ENCODE measurements at regions not wholly inside any gene's neighbourhood (a gene's known extent, or its start where the extent isn't known, plus 50 kb on each side); places are given as distances from the start of the nearest gene placed in this dataset.

DNA sequence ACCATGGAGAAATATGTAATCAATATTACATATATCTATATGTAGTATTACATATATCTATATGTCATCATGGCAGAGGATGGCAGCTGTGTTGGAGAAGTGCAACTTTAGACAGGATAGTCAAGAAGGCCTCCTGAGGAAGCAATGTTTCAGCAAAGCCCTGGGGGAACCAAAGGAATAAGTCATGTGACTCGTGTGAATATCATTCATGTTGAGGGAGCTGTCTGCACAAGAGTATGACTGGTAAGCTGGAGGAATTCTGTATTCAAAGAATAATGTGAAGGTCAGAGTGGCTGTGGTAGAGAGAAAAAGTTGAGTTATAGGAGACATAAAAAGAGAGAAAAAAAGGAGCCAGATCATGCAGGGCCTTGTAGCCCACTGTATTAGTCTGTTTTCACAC lies 92.9 kb upstream of the EDNRA start:
- no peaks in the 10 kb centered on the region for H3K79me2 ChIP-seq
- no peaks in the 10 kb centered on the region for H3K27me3 ChIP-seq
- 93% methylated on average over 1 of the region's 1 CpG for WGBS (ENCODE audit: low lambda C conversion rate, missing lambda C conversion rate)
- H3K4me3 ChIP-seq, result no peak overlapping the region
- no peak overlapping the region for H2AFZ ChIP-seq
- no peaks in the 10 kb centered on the region for H3K9me3 ChIP-seq (ENCODE audit: low read depth)
- no peak overlapping the region for H3K4me2 ChIP-seq
- no peak for DNase-seq (ENCODE audit: low spot score)
- TF ChIP-seq, protein P1, sequence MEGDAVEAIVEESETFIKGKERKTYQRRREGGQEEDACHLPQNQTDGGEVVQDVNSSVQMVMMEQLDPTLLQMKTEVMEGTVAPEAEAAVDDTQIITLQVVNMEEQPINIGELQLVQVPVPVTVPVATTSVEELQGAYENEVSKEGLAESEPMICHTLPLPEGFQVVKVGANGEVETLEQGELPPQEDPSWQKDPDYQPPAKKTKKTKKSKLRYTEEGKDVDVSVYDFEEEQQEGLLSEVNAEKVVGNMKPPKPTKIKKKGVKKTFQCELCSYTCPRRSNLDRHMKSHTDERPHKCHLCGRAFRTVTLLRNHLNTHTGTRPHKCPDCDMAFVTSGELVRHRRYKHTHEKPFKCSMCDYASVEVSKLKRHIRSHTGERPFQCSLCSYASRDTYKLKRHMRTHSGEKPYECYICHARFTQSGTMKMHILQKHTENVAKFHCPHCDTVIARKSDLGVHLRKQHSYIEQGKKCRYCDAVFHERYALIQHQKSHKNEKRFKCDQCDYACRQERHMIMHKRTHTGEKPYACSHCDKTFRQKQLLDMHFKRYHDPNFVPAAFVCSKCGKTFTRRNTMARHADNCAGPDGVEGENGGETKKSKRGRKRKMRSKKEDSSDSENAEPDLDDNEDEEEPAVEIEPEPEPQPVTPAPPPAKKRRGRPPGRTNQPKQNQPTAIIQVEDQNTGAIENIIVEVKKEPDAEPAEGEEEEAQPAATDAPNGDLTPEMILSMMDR (IDR thresholded peaks at IDR 0.05; ENCODE audit: poor library complexity), result no peak
- TF ChIP-seq EZH2 (IDR thresholded peaks at IDR 0.05; ENCODE audit: borderline replicate concordance), result no peak
- no peak for TF ChIP-seq EZH2phosphoT487 (IDR thresholded peaks at IDR 0.05; ENCODE audit: low read depth, severe bottlenecking, unreplicated experiment)
- no peaks in the 10 kb centered on the region for H3K4me1 ChIP-seq (ENCODE audit: insufficient read depth)
- no peak overlapping the region for H3K27ac ChIP-seq
- no peaks in the 10 kb centered on the region for H3K36me3 ChIP-seq (replicated peaks; ENCODE audit: insufficient read depth, low read depth)
- no peaks in the 10 kb centered on the region for H4K20me1 ChIP-seq (ENCODE audit: insufficient read depth, poor library complexity, severe bottlenecking)
- H3K9me2 ChIP-seq (replicated peaks; ENCODE audit: insufficient read depth), result no peaks in the 10 kb centered on the region

DNA sequence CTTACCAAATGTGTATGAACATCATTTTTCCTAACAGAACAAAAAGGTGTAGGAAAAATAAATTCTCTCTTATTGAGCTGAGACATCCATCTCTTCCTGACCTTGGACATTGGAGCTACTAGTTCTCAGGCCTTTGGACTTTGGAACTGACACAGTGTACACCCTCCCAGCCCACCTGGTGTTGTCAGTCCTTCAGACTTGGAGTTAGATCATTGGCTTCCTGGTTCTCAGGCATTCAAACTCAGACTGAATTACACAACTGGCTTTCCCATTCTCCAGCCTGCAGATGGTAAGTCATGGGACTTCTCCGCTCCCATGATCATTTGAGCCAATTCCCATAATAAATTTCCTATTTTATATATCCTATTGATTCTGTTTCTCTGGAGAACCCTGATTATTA lies 84.8 kb upstream of the EDNRA start:
- Histone ChIP-seq H3K4me3 (no peak overlapping the region), H3K36me3 (replicated peaks; ENCODE audit: insufficient read depth, low read depth) (no peaks in the 10 kb centered on the region), H3K4me2 (peak overlapping the region; percentile 20), H2AFZ (peak overlapping the region; percentile 28), H3K4me1 (ENCODE audit: insufficient read depth) (no peaks in the 10 kb centered on the region), H3K9me3 (ENCODE audit: low read depth) (no peaks in the 10 kb centered on the region), H4K20me1 (ENCODE audit: insufficient read depth, poor library complexity, severe bottlenecking) (no peaks in the 10 kb centered on the region), H3K27me3 (no peaks in the 10 kb centered on the region), H3K79me2 (no peaks in the 10 kb centered on the region), H3K27ac (peak overlapping the region; percentile 68), H3K9me2 (replicated peaks; ENCODE audit: insufficient read depth) (no peaks in the 10 kb centered on the region)
- DNase-seq (ENCODE audit: low spot score), result peak; percentile 13
- no peak for TF ChIP-seq EZH2phosphoT487 (IDR thresholded peaks at IDR 0.05; ENCODE audit: low read depth, severe bottlenecking, unreplicated experiment)
- 68% methylated on average over 1 of the region's 1 CpG for WGBS (ENCODE audit: low lambda C conversion rate, missing lambda C conversion rate)

DNA sequence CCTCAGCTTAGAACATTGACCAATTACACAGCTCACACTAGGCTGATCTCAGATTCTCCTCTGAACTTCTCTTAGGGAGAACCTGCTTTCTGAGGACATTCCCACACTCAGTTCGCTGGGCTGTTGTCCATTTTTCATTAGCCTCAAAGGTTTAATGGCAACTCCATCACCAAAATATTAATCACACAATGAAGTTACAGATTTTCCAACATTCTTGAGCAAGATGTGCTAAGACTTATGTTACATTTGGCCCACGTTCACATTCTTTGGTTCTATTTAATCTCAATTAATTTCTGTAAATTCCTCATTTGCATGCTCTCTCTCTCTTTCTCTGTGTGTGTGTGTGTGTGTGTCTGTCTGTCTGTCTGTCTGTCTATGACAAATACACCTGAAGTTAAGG lies 82.3 kb upstream of the EDNRA start:
- no peaks in the 10 kb centered on the region for H3K36me3 ChIP-seq (replicated peaks; ENCODE audit: insufficient read depth, low read depth)
- no peak overlapping the region for H3K27ac ChIP-seq
- H3K9me2 ChIP-seq (replicated peaks; ENCODE audit: insufficient read depth), result no peaks in the 10 kb centered on the region
- H3K4me3 ChIP-seq, result no peak overlapping the region
- no peaks in the 10 kb centered on the region for H3K27me3 ChIP-seq
- DNase-seq (ENCODE audit: low spot score), result no peak
- H3K9me3 ChIP-seq (ENCODE audit: low read depth), result no peaks in the 10 kb centered on the region
- no peaks in the 10 kb centered on the region for H3K4me1 ChIP-seq (ENCODE audit: insufficient read depth)
- no peak overlapping the region for H3K4me2 ChIP-seq
- no peak overlapping the region for H2AFZ ChIP-seq
- H4K20me1 ChIP-seq (ENCODE audit: insufficient read depth, poor library complexity, severe bottlenecking), result no peaks in the 10 kb centered on the region
- TF ChIP-seq, protein P1 (IDR thresholded peaks at IDR 0.05; ENCODE audit: poor library complexity), result no peak
- TF ChIP-seq EZH2 (IDR thresholded peaks at IDR 0.05; ENCODE audit: borderline replicate concordance) (no peak), EZH2phosphoT487 (IDR thresholded peaks at IDR 0.05; ENCODE audit: low read depth, severe bottlenecking, unreplicated experiment) (no peak)
- H3K79me2 ChIP-seq, result no peaks in the 10 kb centered on the region
- WGBS (ENCODE audit: low lambda C conversion rate, missing lambda C conversion rate), result 90% methylated on average over 2 of the region's 2 CpGs

DNA sequence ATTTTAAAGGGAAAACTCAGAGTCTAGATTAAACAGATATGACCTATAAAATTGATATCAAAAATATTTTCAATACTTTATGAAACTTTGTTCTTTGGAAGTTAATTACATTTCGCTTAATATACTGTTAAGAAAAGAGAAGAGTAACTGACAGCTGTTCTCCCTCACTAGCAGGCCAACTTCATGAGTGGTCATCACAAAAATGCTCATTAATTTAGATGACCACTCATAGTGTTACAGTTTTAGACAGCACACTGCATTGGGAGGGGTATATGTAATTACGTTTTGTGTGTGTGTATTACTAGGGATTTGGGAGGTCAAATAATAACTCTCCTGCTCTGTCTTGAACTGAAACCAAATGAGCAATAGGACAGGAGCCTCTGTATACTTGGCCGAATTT lies 80.2 kb upstream of the EDNRA start:
- 85% methylated on average over 3 of the region's 3 CpGs for WGBS (ENCODE audit: low lambda C conversion rate, missing lambda C conversion rate)
- no peaks in the 10 kb centered on the region for H3K4me1 ChIP-seq (ENCODE audit: insufficient read depth)
- no peaks in the 10 kb centered on the region for H3K79me2 ChIP-seq
- no peak overlapping the region for H2AFZ ChIP-seq
- TF ChIP-seq EZH2phosphoT487 (IDR thresholded peaks at IDR 0.05; ENCODE audit: low read depth, severe bottlenecking, unreplicated experiment) (no peak), EZH2 (IDR thresholded peaks at IDR 0.05; ENCODE audit: borderline replicate concordance) (no peak)
- TF ChIP-seq, protein P1 (IDR thresholded peaks at IDR 0.05; ENCODE audit: poor library complexity), result no peak
- H3K27me3 ChIP-seq, result no peaks in the 10 kb centered on the region
- H3K36me3 ChIP-seq (replicated peaks; ENCODE audit: insufficient read depth, low read depth), result no peaks in the 10 kb centered on the region
- no peak overlapping the region for H3K27ac ChIP-seq
- no peak for DNase-seq (ENCODE audit: low spot score)
- H3K4me2 ChIP-seq, result no peak overlapping the region
- no peaks in the 10 kb centered on the region for H4K20me1 ChIP-seq (ENCODE audit: insufficient read depth, poor library complexity, severe bottlenecking)
- no peaks in the 10 kb centered on the region for H3K9me2 ChIP-seq (replicated peaks; ENCODE audit: insufficient read depth)
- H3K4me3 ChIP-seq, result no peak overlapping the region
- H3K9me3 ChIP-seq (ENCODE audit: low read depth), result no peaks in the 10 kb centered on the region
